AG04450 (cell line): ENCODE measurements at regions not wholly inside any gene's neighbourhood (a gene's known extent, or its start where the extent isn't known, plus 50 kb on each side); places are given as distances from the start of the nearest gene placed in this dataset.

Experiments used
- CTCF ChIA-PET: fragments of 300-600, 350-600 bp; formaldehyde crosslinking; extraction: SDS; loops from one replicate; lab custom pipeline; 2022; ENCODE audit warnings: antibody characterized with exemption, inconsistent platforms; lab: Charles Lee
- POLR2A ChIA-PET: fragments of 350-600 bp; formaldehyde crosslinking; extraction: SDS; loops from one replicate; lab custom pipeline; 2021; ENCODE audit warnings: antibody characterized with exemption, inconsistent platforms; lab: Yijun Ruan, JAX
- DNase-seq: peaks from one replicate; pipeline ENCODE4 v3.0.0-alpha.2; 2011; ENCODE audit warnings: low read depth, low spot score
- H3K27ac ChIP-seq: one replicate; pipeline ENCODE4 v1.5.1; 2012; ENCODE audit warnings: low read depth, low read length, control low read depth
- H3K27me3 ChIP-seq: one replicate; pipeline ENCODE4 v1.6.0; 2012; ENCODE audit warnings: low read length; ENCODE audit not compliant: control insufficient read depth, insufficient read depth
- H3K4me3 ChIP-seq: 2 replicates; pipeline ENCODE4 v1.5.1; 2011; ENCODE audit warnings: mild to moderate bottlenecking, low read depth, low read length, control low read depth
- H3K9me3 ChIP-seq: 2 replicates; pipeline ENCODE4 v1.5.1; 2012; ENCODE audit warnings: low read length; ENCODE audit not compliant: control insufficient read depth, insufficient read depth
- CTCF ChIP-seq: IDR thresholded peaks from 2 replicates; pipeline ENCODE4 v1.5.1; 2011; ENCODE audit warnings: low read depth, low read length, control low read depth, inconsistent platforms

GRCh38 chr21:43348170-43348766 lies 78.7 kb downstream of the SIK1 start:
- H3K27me3 ChIP-seq, result no peaks in the 10 kb centered on the region
- DNase-seq, result no peak
- H3K9me3 ChIP-seq, result peaks cover 24% of the 10 kb centered on the region; the same call in 1 of the 2 replicates
- POLR2A ChIA-PET, result no interaction called here
- CTCF ChIA-PET, result no interaction called here
- no peak overlapping the region for H3K4me3 ChIP-seq
- no peak overlapping the region for H3K27ac ChIP-seq
- no peak for TF ChIP-seq CTCF

DNA sequence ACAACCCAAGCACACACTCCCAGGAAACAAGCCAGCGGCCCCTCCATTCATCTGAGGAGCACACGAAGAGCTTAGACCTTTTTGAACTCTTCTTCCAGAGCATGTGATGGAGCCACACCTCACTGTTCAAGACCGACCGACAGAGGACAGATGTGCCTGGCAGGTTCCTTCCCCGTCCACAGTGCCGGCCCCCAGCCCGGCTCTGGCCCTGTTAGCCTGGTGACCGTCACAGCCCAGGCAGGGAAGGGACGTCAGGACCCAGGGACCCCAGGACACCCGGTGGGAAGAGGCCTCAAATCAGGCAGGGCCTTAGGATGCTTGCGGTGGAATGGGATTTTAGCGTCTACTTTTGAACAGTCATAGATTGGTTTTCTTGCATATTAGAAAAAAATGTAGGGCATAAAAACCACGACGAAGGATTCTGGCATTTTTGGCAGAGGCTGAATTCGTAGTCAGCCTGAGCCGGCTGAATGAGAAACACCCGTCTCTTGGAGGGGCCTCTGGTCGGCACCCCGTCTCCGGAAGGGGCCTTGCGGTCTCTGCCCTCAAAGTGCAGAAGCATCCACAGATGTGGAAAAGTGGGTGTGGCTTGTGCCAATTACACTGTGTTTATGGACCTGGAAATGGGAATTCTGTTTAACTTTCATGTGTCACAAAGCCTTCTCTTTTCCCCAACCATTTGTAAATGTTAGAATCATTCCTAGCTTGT lies 79.3 kb downstream of the SIK1 start:
- no peaks in the 10 kb centered on the region for H3K27me3 ChIP-seq
- no peak overlapping the region for H3K4me3 ChIP-seq
- POLR2A ChIA-PET, result no interaction called here
- no peak for TF ChIP-seq CTCF
- DNase-seq, result no peak
- no peak overlapping the region for H3K27ac ChIP-seq
- H3K9me3 ChIP-seq, result peaks cover 24% of the 10 kb centered on the region; the same call in 1 of the 2 replicates
- CTCF ChIA-PET, result no interaction called here

GRCh38 chr21:43346551-43346950 lies 80.4 kb downstream of the SIK1 start:
- POLR2A ChIA-PET, result no interaction called here
- peak overlapping the region; percentile 11 for H3K27ac ChIP-seq
- DNase-seq, result no peak
- H3K4me3 ChIP-seq, result no peak overlapping the region
- no peaks in the 10 kb centered on the region for H3K27me3 ChIP-seq
- TF ChIP-seq CTCF, result no peak
- CTCF ChIA-PET, result no interaction called here
- H3K9me3 ChIP-seq, result peaks cover 24% of the 10 kb centered on the region; the same call in 1 of the 2 replicates

GRCh38 chr21:43345746-43346409 lies 81.1 kb downstream of the SIK1 start:
- DNase-seq, result peak; percentile 44
- no peak overlapping the region for H3K4me3 ChIP-seq
- TF ChIP-seq CTCF, result no peak
- CTCF ChIA-PET, result no interaction called here
- peak overlapping the region; percentile 11 for H3K27ac ChIP-seq
- H3K9me3 ChIP-seq, result peaks cover 24% of the 10 kb centered on the region; the same call in 1 of the 2 replicates
- POLR2A ChIA-PET, result no interaction called here
- no peaks in the 10 kb centered on the region for H3K27me3 ChIP-seq
